K562 (cell line): ENCODE measurements at regions not wholly inside any gene's neighbourhood (a gene's known extent, or its start where the extent isn't known, plus 50 kb on each side); places are given as distances from the start of the nearest gene placed in this dataset.

Experiments
- CHD2 ChIP-seq: IDR thresholded peaks from 2 replicates; pipeline ENCODE4 v1.6.1; 2011; ENCODE audit warnings: low read depth, low read length
- KDM1A ChIP-seq, 2 experiments: fragments of 450-650 bp; IDR thresholded peaks; 2 replicates each; pipeline ENCODE4 v1.6.1; 2016; ENCODE audit warnings: mild to moderate bottlenecking in 2 of 2
- KLF6 ChIP-seq: fragments of 250-450 bp; sonication (Bioruptor Pico); IDR thresholded peaks from 2 replicates; pipeline ENCODE4 v1.4.0; 2020; ENCODE audit warnings: mild to moderate bottlenecking, moderate library complexity, borderline replicate concordance
- MTA1 ChIP-seq: fragments of 450-650 bp; IDR thresholded peaks from 2 replicates; pipeline ENCODE4 v1.6.1; 2017; ENCODE audit warnings: borderline replicate concordance
- NCOA1 ChIP-seq: fragments of 450-650 bp; IDR thresholded peaks from 2 replicates; pipeline ENCODE4 v1.6.1; 2016; ENCODE audit warnings: low read depth
- SIRT6 ChIP-seq: IDR thresholded peaks from one replicate; pipeline ENCODE4 v1.6.1; 2012; ENCODE audit warnings: low read depth, mild to moderate bottlenecking, control low read depth, inconsistent platforms, low read length, moderate library complexity
- SMARCC2 ChIP-seq: fragments of 450-650 bp; IDR thresholded peaks from 2 replicates; pipeline ENCODE4 v1.6.1; 2017; ENCODE audit warnings: antibody characterized with exemption, moderate library complexity, mild to moderate bottlenecking, low read depth
- TCF7L2 ChIP-seq: fragments of 150-350 bp; IDR thresholded peaks from 2 replicates; pipeline ENCODE4 v1.6.1; 2016; ENCODE audit warnings: low read depth, mild to moderate bottlenecking, low read length, moderate library complexity
- TF ChIP-seq, protein P1 (sequence below): sonication (generic); formaldehyde crosslinking; IDR thresholded peaks from 2 replicates; pipeline ENCODE4 v1.8.0; 2022; ENCODE audit warnings: mild to moderate bottlenecking, low read depth, missing genetic modification reagents
- TF ChIP-seq, protein P2 (sequence below), 3 experiments: IDR thresholded peaks in 2 of 3; conservative IDR thresholded peaks in 1 of 3; 2 replicates each; pipeline ENCODE4 v1.5.1; 2011 to 2012; ENCODE audit warnings: low read length in 3 of 3, mild to moderate bottlenecking in 3 of 3, control low read depth in 2 of 3, improper control_type of control experiment in 1 of 3, inconsistent platforms in 1 of 3, low read depth in 1 of 3, mixed read lengths in 1 of 3, moderate library complexity in 1 of 3; ENCODE audit not compliant: insufficient read depth in 2 of 3
- TF ChIP-seq, protein P3 (sequence below), 2 experiments: IDR thresholded peaks in 1 of 2; conservative IDR thresholded peaks in 1 of 2; 2 replicates each; pipeline ENCODE4 v1.6.1; 2016; ENCODE audit warnings: low read depth in 2 of 2, mild to moderate bottlenecking in 1 of 2, missing compliant biosample characterization in 1 of 2, missing genetic modification characterization in 1 of 2, moderate library complexity in 1 of 2
- TF ChIP-seq, protein P4 (sequence below): sonication (generic); formaldehyde crosslinking; IDR thresholded peaks from 2 replicates; pipeline ENCODE4 v1.8.0; 2022; ENCODE audit warnings: mild to moderate bottlenecking, missing genetic modification reagents

DNA sequence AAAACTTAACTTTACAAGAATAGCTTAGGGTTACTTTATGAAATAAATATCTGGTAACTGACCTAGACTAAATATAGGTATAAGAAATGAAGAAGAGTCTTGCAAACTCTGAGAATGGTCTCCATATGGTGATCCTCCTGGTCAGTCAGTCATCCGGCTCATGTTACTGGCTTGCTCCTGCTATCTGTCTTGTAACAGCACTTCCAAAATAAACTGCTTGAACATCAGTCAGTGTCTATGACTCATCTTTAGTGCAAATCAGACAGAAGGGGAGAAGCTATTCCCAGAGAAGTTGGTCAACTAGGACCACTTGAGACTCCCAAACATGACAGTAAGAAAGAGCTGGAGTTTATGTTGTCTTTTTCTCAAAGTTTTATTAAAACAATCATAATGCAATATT is 1550.9 kb downstream of the PCDH9 start:
- TF ChIP-seq CHD2, result no peak
- TF ChIP-seq MTA1, result no peak
- TF ChIP-seq KLF6, result no peak
- TF ChIP-seq, protein P1, sequence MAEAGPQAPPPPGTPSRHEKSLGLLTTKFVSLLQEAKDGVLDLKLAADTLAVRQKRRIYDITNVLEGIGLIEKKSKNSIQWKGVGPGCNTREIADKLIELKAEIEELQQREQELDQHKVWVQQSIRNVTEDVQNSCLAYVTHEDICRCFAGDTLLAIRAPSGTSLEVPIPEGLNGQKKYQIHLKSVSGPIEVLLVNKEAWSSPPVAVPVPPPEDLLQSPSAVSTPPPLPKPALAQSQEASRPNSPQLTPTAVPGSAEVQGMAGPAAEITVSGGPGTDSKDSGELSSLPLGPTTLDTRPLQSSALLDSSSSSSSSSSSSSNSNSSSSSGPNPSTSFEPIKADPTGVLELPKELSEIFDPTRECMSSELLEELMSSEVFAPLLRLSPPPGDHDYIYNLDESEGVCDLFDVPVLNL (CRISPR knock-in tag), result no peak
- TF ChIP-seq, protein P2, sequence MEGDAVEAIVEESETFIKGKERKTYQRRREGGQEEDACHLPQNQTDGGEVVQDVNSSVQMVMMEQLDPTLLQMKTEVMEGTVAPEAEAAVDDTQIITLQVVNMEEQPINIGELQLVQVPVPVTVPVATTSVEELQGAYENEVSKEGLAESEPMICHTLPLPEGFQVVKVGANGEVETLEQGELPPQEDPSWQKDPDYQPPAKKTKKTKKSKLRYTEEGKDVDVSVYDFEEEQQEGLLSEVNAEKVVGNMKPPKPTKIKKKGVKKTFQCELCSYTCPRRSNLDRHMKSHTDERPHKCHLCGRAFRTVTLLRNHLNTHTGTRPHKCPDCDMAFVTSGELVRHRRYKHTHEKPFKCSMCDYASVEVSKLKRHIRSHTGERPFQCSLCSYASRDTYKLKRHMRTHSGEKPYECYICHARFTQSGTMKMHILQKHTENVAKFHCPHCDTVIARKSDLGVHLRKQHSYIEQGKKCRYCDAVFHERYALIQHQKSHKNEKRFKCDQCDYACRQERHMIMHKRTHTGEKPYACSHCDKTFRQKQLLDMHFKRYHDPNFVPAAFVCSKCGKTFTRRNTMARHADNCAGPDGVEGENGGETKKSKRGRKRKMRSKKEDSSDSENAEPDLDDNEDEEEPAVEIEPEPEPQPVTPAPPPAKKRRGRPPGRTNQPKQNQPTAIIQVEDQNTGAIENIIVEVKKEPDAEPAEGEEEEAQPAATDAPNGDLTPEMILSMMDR (IDR thresholded peaks at IDR 0.05 in 2 of 3, conservative IDR thresholded peaks at IDR 0.05 in 1 of 3; ENCODE audit: insufficient read depth in 2 of 3, low read depth in 1 of 3, low read length in 3 of 3), result no peak
- TF ChIP-seq, protein P3, sequence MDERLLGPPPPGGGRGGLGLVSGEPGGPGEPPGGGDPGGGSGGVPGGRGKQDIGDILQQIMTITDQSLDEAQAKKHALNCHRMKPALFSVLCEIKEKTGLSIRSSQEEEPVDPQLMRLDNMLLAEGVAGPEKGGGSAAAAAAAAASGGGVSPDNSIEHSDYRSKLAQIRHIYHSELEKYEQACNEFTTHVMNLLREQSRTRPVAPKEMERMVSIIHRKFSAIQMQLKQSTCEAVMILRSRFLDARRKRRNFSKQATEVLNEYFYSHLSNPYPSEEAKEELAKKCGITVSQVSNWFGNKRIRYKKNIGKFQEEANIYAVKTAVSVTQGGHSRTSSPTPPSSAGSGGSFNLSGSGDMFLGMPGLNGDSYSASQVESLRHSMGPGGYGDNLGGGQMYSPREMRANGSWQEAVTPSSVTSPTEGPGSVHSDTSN (CRISPR knock-in tag; IDR thresholded peaks at IDR 0.05; ENCODE audit: low read depth), result no peak
- TF ChIP-seq, protein P3 (tag; conservative IDR thresholded peaks at IDR 0.05; ENCODE audit: low read depth), result no peak
- TF ChIP-seq, protein P4, sequence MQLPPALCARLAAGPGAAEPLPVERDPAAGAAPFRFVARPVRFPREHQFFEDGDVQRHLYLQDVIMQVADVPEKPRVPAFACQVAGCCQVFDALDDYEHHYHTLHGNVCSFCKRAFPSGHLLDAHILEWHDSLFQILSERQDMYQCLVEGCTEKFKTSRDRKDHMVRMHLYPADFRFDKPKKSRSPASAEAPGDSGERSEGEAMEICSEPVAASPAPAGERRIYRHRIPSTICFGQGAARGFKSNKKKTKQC (CRISPR knock-in tag), result no peak
- TF ChIP-seq TCF7L2, result no peak
- TF ChIP-seq SMARCC2, result no peak
- no peak for TF ChIP-seq SIRT6
- TF ChIP-seq KDM1A (IDR thresholded peaks at IDR 0.05), result no peak
- no peak for TF ChIP-seq NCOA1
